ENCODE measurements at regions not wholly inside any gene's neighbourhood (a gene's known extent, or its start where the extent isn't known, plus 50 kb on each side); places are given as distances from the start of the nearest gene placed in this dataset.

GRCh38 chr2:176558574-176559140, 289.4 kb downstream of the MTX2 start:
- H3K9me3 Mint-ChIP-seq: no peaks in the 10 kb centered on the region
- no peak for DNase-seq (ENCODE audit: low spot score in 2 of 2, unreplicated experiment in 2 of 2)
- peaks cover 52% of the 10 kb centered on the region for H3K27me3 Mint-ChIP-seq (ENCODE audit: low read depth)
- H3K27ac Mint-ChIP-seq: no peak overlapping the region
- H3K4me1 Mint-ChIP-seq: peaks cover 36% of the 10 kb centered on the region
- TF ChIP-seq CTCF (IDR thresholded peaks at IDR 0.05; ENCODE audit: unreplicated experiment): no peak
- H3K4me3 Mint-ChIP-seq: no peak overlapping the region
- no peaks in the 10 kb centered on the region for H3K36me3 Mint-ChIP-seq

GRCh38 chr2:176560296-176560695, 291.1 kb downstream of the MTX2 start:
- H3K4me3 Mint-ChIP-seq: no peak overlapping the region
- TF ChIP-seq CTCF (IDR thresholded peaks at IDR 0.05; ENCODE audit: unreplicated experiment): no peak
- no peaks in the 10 kb centered on the region for H3K36me3 Mint-ChIP-seq
- peaks cover 31% of the 10 kb centered on the region for H3K4me1 Mint-ChIP-seq
- peaks cover 42% of the 10 kb centered on the region for H3K27me3 Mint-ChIP-seq (ENCODE audit: low read depth)
- no peak for DNase-seq (ENCODE audit: low spot score in 2 of 2, unreplicated experiment in 2 of 2)
- no peak overlapping the region for H3K27ac Mint-ChIP-seq
- H3K9me3 Mint-ChIP-seq: no peaks in the 10 kb centered on the region

- peak; percentile 33 for TF ChIP-seq CTCF (IDR thresholded peaks at IDR 0.05; ENCODE audit: unreplicated experiment)
- Mint-ChIP-seq H3K4me1 (peaks cover 33% of the 10 kb centered on the region), H3K9me3 (no peaks in the 10 kb centered on the region), H3K36me3 (no peaks in the 10 kb centered on the region), H3K4me3 (no peak overlapping the region), H3K27ac (peak overlapping the region; percentile 75), H3K27me3 (ENCODE audit: low read depth) (peaks cover 28% of the 10 kb centered on the region)
- no peak for DNase-seq (ENCODE audit: low spot score in 2 of 2, unreplicated experiment in 2 of 2)
Measured at GRCh38 chr2:176561706-176562105, 292.5 kb downstream of the MTX2 start.

- Mint-ChIP-seq H3K27ac (no peak overlapping the region), H3K4me1 (peaks cover 33% of the 10 kb centered on the region), H3K36me3 (no peaks in the 10 kb centered on the region), H3K9me3 (no peaks in the 10 kb centered on the region), H3K27me3 (ENCODE audit: low read depth) (peaks cover 20% of the 10 kb centered on the region), H3K4me3 (no peak overlapping the region)
- DNase-seq (ENCODE audit: low spot score in 2 of 2, unreplicated experiment in 2 of 2): no peak
- no peak for TF ChIP-seq CTCF (IDR thresholded peaks at IDR 0.05; ENCODE audit: unreplicated experiment)
Measured at GRCh38 chr2:176562359-176563078, 293.3 kb downstream of the MTX2 start.

GRCh38 chr2:176565641-176566323, 296.5 kb downstream of the MTX2 start:
- Mint-ChIP-seq H3K36me3 (no peaks in the 10 kb centered on the region), H3K27ac (no peak overlapping the region), H3K4me3 (no peak overlapping the region), H3K9me3 (no peaks in the 10 kb centered on the region), H3K4me1 (peaks cover 28% of the 10 kb centered on the region), H3K27me3 (ENCODE audit: low read depth) (peaks cover under 1% of the 10 kb centered on the region)
- TF ChIP-seq CTCF (IDR thresholded peaks at IDR 0.05; ENCODE audit: unreplicated experiment): no peak
- DNase-seq (ENCODE audit: low spot score in 2 of 2, unreplicated experiment in 2 of 2): no peak
